ENCODE measurements at regions not wholly inside any gene's neighbourhood (a gene's known extent, or its start where the extent isn't known, plus 50 kb on each side); places are given as distances from the start of the nearest gene placed in this dataset.

DNA sequence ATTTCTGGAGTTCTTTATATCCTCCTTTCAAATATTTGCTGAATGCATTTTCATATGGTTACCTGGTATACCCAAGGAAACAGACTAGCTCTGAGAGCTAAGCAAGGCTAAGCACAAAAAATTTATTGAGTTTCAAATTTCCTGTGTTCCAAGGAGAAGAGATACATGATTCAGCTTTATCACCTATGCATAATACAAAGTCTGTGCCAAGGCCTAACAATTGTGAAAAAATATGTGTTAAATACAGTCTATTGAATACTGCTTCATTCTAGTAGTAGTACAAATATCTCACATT is 103.7 kb upstream of the LGR5 start:
- TF ChIP-seq, protein P1, sequence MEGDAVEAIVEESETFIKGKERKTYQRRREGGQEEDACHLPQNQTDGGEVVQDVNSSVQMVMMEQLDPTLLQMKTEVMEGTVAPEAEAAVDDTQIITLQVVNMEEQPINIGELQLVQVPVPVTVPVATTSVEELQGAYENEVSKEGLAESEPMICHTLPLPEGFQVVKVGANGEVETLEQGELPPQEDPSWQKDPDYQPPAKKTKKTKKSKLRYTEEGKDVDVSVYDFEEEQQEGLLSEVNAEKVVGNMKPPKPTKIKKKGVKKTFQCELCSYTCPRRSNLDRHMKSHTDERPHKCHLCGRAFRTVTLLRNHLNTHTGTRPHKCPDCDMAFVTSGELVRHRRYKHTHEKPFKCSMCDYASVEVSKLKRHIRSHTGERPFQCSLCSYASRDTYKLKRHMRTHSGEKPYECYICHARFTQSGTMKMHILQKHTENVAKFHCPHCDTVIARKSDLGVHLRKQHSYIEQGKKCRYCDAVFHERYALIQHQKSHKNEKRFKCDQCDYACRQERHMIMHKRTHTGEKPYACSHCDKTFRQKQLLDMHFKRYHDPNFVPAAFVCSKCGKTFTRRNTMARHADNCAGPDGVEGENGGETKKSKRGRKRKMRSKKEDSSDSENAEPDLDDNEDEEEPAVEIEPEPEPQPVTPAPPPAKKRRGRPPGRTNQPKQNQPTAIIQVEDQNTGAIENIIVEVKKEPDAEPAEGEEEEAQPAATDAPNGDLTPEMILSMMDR (IDR thresholded peaks at IDR 0.05; ENCODE audit: insufficient read depth, low read depth, low read length) = no peak
- no peak for TF ChIP-seq EZH2 (IDR thresholded peaks at IDR 0.05; ENCODE audit: insufficient read depth, low read length)

Measured in astrocyte (in vitro differentiated cells and primary cell).